Kidney (tissue), 13 donors: ENCODE measurements at regions not wholly inside any gene's neighbourhood (a gene's known extent, or its start where the extent isn't known, plus 50 kb on each side); places are given as distances from the start of the nearest gene placed in this dataset.

ENCODE experiments used
- DNase-seq, 5 donors: peaks; one replicate each; pipeline ENCODE4 v3.0.0-alpha.2; 2013 to 2020
- FAIRE-seq: peaks from 2 replicates; lab custom pipeline; 2012; peaks lifted over from hg19 to GRCh38; lab: Jason Lieb, UNC
- H3K27ac ChIP-seq, 2 donors: one replicate each; pipeline ENCODE4 v1.7.0; 2013; ENCODE audit warnings: low read depth in 2 of 2, low read length in 2 of 2, inconsistent platforms in 1 of 2
- H3K27me3 ChIP-seq: one replicate; pipeline ENCODE4 v1.7.1; 2013; ENCODE audit warnings: low read length, inconsistent platforms; ENCODE audit not compliant: control insufficient read depth, insufficient read depth
- H3K36me3 ChIP-seq, 3 donors: one replicate each; pipeline versions ENCODE4 v1.7.0 to v1.7.1; 2013; ENCODE audit warnings: low read length in 3 of 3, control low read depth in 1 of 3, inconsistent platforms in 1 of 3; ENCODE audit not compliant: insufficient read depth in 3 of 3, control insufficient read depth in 2 of 3
- H3K4me1 ChIP-seq, 3 donors: one replicate each; pipeline versions ENCODE4 v1.7.0 to v1.7.1; 2013; ENCODE audit warnings: low read length in 3 of 3, inconsistent platforms in 1 of 3, low read depth in 1 of 3; ENCODE audit not compliant: control insufficient read depth in 2 of 3, insufficient read depth in 2 of 3
- H3K4me3 ChIP-seq, 3 donors: one replicate each; pipeline versions ENCODE4 v1.7.0 to v1.8.1; 2013; ENCODE audit warnings: low read length in 3 of 3, control low read depth in 1 of 3, inconsistent platforms in 1 of 3
- H3K9ac ChIP-seq, 3 donors: one replicate each; pipeline versions ENCODE4 v1.7.0 to v1.7.1; 2013; ENCODE audit warnings: low read length in 3 of 3, control low read depth in 1 of 3, inconsistent platforms in 1 of 3
- H3K9me3 ChIP-seq, 3 donors: one replicate each; pipeline versions ENCODE4 v1.7.0 to v1.7.1; 2013; ENCODE audit warnings: low read length in 3 of 3, control low read depth in 1 of 3, inconsistent platforms in 1 of 3; ENCODE audit not compliant: control insufficient read depth in 2 of 3, insufficient read depth in 1 of 3
- intact Hi-C: fragments of 100-400 bp; cut with DNase I; formaldehyde crosslinking; loops from one replicate; pipeline ENCODE4 v1.11.1; 2022
- TF ChIP-seq, protein P1 (sequence below): IDR thresholded peaks from 3 replicates; pipeline ENCODE4 v1.5.1; 2012; ENCODE audit warnings: mild to moderate bottlenecking, moderate library complexity, borderline replicate concordance; ENCODE audit not compliant: insufficient read depth; ENCODE audit errors: extremely low read depth
- donor health status: control.
- donor health status: control.
- donor health status: control.
- donor health status: control.
- donor health status: control.
- donor health status: DM: yes; HTN: yes; CAD: no.
- donor health status: Normal renal cell carcinoma (clear cell type).

- no peak for FAIRE-seq
- Histone ChIP-seq H3K9me3 (no peaks in the 10 kb centered on the region), H3K36me3 (no peaks in the 10 kb centered on the region), H3K4me3 (no peak overlapping the region), H3K4me1 (peaks cover 0 to 8% (median 7%) of the 10 kb centered on the region in 3 donors), H3K27me3 (no peaks in the 10 kb centered on the region), H3K9ac (no peak overlapping the region), H3K27ac (no peak overlapping the region)
- peak in 1 of 5 donors; percentile 34 for DNase-seq
- intact Hi-C loops: no loop called here
- TF ChIP-seq, protein P1, sequence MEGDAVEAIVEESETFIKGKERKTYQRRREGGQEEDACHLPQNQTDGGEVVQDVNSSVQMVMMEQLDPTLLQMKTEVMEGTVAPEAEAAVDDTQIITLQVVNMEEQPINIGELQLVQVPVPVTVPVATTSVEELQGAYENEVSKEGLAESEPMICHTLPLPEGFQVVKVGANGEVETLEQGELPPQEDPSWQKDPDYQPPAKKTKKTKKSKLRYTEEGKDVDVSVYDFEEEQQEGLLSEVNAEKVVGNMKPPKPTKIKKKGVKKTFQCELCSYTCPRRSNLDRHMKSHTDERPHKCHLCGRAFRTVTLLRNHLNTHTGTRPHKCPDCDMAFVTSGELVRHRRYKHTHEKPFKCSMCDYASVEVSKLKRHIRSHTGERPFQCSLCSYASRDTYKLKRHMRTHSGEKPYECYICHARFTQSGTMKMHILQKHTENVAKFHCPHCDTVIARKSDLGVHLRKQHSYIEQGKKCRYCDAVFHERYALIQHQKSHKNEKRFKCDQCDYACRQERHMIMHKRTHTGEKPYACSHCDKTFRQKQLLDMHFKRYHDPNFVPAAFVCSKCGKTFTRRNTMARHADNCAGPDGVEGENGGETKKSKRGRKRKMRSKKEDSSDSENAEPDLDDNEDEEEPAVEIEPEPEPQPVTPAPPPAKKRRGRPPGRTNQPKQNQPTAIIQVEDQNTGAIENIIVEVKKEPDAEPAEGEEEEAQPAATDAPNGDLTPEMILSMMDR: no peak
These were observed 183.7 kb downstream of the RGS3 start for GRCh38 chr9:113646946-113647914.

- TF ChIP-seq, protein P1: no peak
- FAIRE-seq (no peak), DNase-seq (peak in 2 of 5 donors; percentile 15 to 85)
- H3K36me3 ChIP-seq: no peaks in the 10 kb centered on the region
- intact Hi-C loops: no loop called here
- H3K4me3 ChIP-seq: no peak overlapping the region
- peaks cover 0 to 9% (median 8%) of the 10 kb centered on the region in 3 donors for H3K4me1 ChIP-seq
- no peak overlapping the region for H3K27ac ChIP-seq
- H3K9ac ChIP-seq: no peak overlapping the region
- H3K27me3 ChIP-seq: no peaks in the 10 kb centered on the region
- H3K9me3 ChIP-seq: no peaks in the 10 kb centered on the region
These were observed 184.5 kb downstream of the RGS3 start for GRCh38 chr9:113648048-113648447.

GRCh38 chr9:113648586-113648985, 185.1 kb downstream of the RGS3 start:
- Histone ChIP-seq H3K4me3 (no peak overlapping the region), H3K27me3 (no peaks in the 10 kb centered on the region), H3K9ac (no peak overlapping the region), H3K9me3 (no peaks in the 10 kb centered on the region), H3K36me3 (no peaks in the 10 kb centered on the region), H3K4me1 (peaks cover 0 to 9% (median 8%) of the 10 kb centered on the region in 3 donors), H3K27ac (no peak overlapping the region)
- DNase-seq: no peak
- TF ChIP-seq, protein P1: no peak
- FAIRE-seq: no peak
- intact Hi-C loops: no loop called here
